Adrenal gland (tissue), 5 donors: ENCODE measurements at regions not wholly inside any gene's neighbourhood (a gene's known extent, or its start where the extent isn't known, plus 50 kb on each side); places are given as distances from the start of the nearest gene placed in this dataset.

Source experiments
- CTCF ChIP-seq, 6 experiments: fragments of 450-650 bp in 4 of 6; fragments of 200-600 bp in 2 of 6; sonication (generic) in 1 of 6; IDR thresholded peaks; 1 replicate in 5 of 6; 2 replicates in 1 of 6; pipeline versions ENCODE4 v1.5.1 to v1.8.0; 2016 to 2021; ENCODE audit warnings: antibody characterized with exemption in 6 of 6, mild to moderate bottlenecking in 2 of 6, moderate library complexity in 1 of 6
- POLR2A ChIP-seq, 2 donors: fragments of 450-650 bp; IDR thresholded peaks; one replicate each; pipeline ENCODE4 v1.6.1; 2017; ENCODE audit warnings: antibody characterized with exemption in 2 of 2, mild to moderate bottlenecking in 2 of 2, moderate library complexity in 1 of 2
- donor health status: DM: no; HTN: no; CAD: no.

GRCh38 chr6:45807311-45808041 is 208.2 kb downstream of the CLIC5 start:
- TF ChIP-seq CTCF (IDR thresholded peaks at IDR 0.05) (no peak), POLR2A (IDR thresholded peaks at IDR 0.05) (no peak)
